Peyer's patch (tissue), 4 donors: ENCODE measurements at regions not wholly inside any gene's neighbourhood (a gene's known extent, or its start where the extent isn't known, plus 50 kb on each side); places are given as distances from the start of the nearest gene placed in this dataset.

Source experiments
- POLR2A ChIP-seq, 2 donors: fragments of 450-650 bp; IDR thresholded peaks; one replicate each; pipeline ENCODE4 v1.5.1; 2017; ENCODE audit warnings: antibody characterized with exemption in 2 of 2, mild to moderate bottlenecking in 2 of 2, moderate library complexity in 2 of 2
- TF ChIP-seq, protein P1 (sequence below), 6 experiments: fragments of 450-650 bp in 4 of 6; fragments of 200-600 bp in 2 of 6; sonication (generic) in 1 of 6; IDR thresholded peaks; one replicate each; pipeline ENCODE4 v1.5.1; 2017 to 2019; ENCODE audit warnings: antibody characterized with exemption in 6 of 6, mild to moderate bottlenecking in 3 of 6, moderate library complexity in 1 of 6

DNA sequence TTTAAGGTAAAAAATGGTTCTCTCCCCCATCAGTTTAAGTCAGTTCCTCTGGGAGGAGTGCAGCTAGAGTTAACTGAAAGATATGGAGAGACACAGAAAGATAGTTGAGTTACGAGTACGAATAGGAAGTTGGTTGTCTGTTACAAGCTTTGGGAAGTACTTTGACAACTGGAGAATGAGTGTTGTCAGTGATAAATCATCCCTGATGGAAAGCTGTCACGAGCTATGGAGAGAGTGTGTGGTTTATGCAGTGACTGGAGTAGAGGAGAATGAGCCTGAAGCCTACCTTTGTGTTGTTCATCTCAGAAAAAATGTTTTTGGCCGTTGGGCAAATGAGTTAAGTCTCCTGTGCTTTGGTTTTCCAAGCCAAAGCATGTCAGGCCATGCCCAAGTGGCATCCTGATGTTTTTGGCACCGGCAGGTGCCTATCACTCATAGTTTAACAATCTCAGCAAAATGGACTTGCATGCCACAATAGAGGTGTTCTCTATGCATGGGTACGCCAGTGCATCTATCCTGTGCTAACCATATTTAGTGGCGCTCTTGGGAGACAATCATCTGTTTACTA lies 350.2 kb downstream of the IRS2 start:
- TF ChIP-seq, protein P1, sequence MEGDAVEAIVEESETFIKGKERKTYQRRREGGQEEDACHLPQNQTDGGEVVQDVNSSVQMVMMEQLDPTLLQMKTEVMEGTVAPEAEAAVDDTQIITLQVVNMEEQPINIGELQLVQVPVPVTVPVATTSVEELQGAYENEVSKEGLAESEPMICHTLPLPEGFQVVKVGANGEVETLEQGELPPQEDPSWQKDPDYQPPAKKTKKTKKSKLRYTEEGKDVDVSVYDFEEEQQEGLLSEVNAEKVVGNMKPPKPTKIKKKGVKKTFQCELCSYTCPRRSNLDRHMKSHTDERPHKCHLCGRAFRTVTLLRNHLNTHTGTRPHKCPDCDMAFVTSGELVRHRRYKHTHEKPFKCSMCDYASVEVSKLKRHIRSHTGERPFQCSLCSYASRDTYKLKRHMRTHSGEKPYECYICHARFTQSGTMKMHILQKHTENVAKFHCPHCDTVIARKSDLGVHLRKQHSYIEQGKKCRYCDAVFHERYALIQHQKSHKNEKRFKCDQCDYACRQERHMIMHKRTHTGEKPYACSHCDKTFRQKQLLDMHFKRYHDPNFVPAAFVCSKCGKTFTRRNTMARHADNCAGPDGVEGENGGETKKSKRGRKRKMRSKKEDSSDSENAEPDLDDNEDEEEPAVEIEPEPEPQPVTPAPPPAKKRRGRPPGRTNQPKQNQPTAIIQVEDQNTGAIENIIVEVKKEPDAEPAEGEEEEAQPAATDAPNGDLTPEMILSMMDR (IDR thresholded peaks at IDR 0.05) = no peak
- no peak for TF ChIP-seq POLR2A (IDR thresholded peaks at IDR 0.05)
